Cardiac fibroblast (primary cell): ENCODE measurements at regions not wholly inside any gene's neighbourhood (a gene's known extent, or its start where the extent isn't known, plus 50 kb on each side); places are given as distances from the start of the nearest gene placed in this dataset.

Experiments used
- DNase-seq, 2 donors: peaks; one replicate each; pipeline versions ENCODE4 v3.0.0 to v3.0.0-alpha.2; 2010; ENCODE audit warnings: low read depth in 2 of 2
- H3K4me3 ChIP-seq, 2 donors: replicated peaks in 1 of 2; 1 replicate in 1 of 2; 2 replicates in 1 of 2; pipeline ENCODE4 v1.5.1; 2011; ENCODE audit warnings: low read depth in 2 of 2, low read length in 2 of 2, mild to moderate bottlenecking in 2 of 2, moderate library complexity in 1 of 2
- TF ChIP-seq, protein P1 (sequence below): IDR thresholded peaks from one replicate; pipeline ENCODE4 v1.5.1; 2011; ENCODE audit warnings: low read depth, mild to moderate bottlenecking, low read length, inconsistent platforms

GRCh38 chr17:69723741-69724140, 309.2 kb downstream of the MAP2K6 start:
- no peak overlapping the region for H3K4me3 ChIP-seq
- TF ChIP-seq, protein P1, sequence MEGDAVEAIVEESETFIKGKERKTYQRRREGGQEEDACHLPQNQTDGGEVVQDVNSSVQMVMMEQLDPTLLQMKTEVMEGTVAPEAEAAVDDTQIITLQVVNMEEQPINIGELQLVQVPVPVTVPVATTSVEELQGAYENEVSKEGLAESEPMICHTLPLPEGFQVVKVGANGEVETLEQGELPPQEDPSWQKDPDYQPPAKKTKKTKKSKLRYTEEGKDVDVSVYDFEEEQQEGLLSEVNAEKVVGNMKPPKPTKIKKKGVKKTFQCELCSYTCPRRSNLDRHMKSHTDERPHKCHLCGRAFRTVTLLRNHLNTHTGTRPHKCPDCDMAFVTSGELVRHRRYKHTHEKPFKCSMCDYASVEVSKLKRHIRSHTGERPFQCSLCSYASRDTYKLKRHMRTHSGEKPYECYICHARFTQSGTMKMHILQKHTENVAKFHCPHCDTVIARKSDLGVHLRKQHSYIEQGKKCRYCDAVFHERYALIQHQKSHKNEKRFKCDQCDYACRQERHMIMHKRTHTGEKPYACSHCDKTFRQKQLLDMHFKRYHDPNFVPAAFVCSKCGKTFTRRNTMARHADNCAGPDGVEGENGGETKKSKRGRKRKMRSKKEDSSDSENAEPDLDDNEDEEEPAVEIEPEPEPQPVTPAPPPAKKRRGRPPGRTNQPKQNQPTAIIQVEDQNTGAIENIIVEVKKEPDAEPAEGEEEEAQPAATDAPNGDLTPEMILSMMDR, result peak; percentile 21
- peak in 1 of 2 donors; percentile 38 for DNase-seq

GRCh38 chr17:69724238-69724637, 309.7 kb downstream of the MAP2K6 start:
- H3K4me3 ChIP-seq, result no peak overlapping the region
- TF ChIP-seq, protein P1, result no peak
- no peak for DNase-seq

DNA sequence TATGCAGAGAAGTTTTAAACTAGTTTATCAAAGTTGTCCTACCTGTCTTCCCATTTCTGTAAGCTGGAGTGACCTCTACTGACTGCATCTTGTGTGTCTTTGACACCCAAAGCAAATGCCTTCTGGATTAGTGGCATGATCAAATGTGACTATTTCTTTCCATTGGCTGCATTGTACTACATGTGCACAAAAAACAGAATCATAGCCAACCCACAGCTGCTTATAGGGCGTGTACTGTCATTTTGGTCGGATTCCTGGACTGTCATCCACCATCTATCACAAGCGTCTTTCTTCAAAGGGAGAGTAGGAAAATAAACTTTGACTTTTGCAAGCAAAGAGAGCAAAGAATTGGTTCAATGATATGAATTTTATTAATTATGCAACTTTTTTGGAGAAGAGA, 310.6 kb downstream of the MAP2K6 start:
- TF ChIP-seq, protein P1, result no peak

DNA sequence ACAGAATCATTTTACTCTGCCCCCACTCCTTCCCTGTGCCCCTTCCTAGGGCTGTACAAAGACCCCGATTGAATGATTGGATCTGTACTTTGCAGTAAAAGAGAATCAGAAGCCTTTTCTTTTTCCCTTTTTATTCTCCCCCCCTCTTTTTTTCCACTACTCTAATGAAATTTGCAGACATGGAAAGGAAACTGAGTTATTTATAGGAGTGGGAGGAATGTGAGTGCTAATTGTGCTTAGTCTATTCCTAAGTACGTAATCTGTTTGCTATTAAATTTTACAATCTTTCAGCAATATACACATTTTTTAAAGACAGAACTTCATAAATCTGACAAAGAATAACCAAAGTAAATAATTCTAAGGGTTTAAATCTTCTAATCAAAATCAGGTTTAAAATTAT, 314.3 kb downstream of the MAP2K6 start:
- no peak overlapping the region for H3K4me3 ChIP-seq
- TF ChIP-seq, protein P1, result no peak

More for the DNA sequence above, 310.6 kb downstream of the MAP2K6 start:
- no peak overlapping the region for H3K4me3 ChIP-seq
- no peak for DNase-seq

GRCh38 chr17:69729944-69730343, 315.4 kb downstream of the MAP2K6 start:
- TF ChIP-seq, protein P1, result no peak
- peak in 1 of 2 donors; percentile 84 for DNase-seq
- H3K4me3 ChIP-seq, result no peak overlapping the region

More for the DNA sequence above, 314.3 kb downstream of the MAP2K6 start:
- DNase-seq, result no peak

DNA sequence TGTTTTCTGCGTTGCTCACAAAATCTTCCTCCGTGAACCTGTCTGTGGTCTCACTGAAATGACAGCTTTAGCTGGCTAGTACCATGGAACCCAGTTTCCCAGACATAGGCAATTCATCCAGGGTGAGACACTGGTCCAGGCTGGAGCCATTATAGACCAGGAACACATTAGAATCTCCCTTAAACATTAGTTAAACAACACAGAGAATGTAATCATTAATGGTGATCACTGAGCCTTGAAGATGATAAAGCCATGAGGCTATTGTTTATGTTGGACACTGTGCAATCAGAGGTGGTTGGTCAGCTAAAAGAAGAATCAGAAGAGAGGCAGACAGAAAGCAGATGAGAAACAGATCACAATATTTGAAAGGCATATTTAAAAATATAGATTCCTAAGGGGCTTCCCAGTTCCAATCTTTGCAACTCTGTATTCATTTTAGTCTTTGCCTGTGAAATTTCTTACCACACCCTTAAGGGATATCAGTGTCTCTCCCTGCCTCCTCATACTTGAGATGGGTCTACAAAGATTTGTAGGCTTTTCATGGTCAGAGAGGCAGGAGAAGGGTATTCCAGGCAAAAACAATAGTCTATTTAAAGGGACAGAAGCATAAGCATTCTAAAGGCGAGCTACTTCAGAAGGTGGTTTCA, 317.9 kb downstream of the MAP2K6 start:
- H3K4me3 ChIP-seq, result no peak overlapping the region
- TF ChIP-seq, protein P1, result no peak
- DNase-seq, result peak in 1 of 2 donors; percentile 35
